ENCODE measurements at regions not wholly inside any gene's neighbourhood (a gene's known extent, or its start where the extent isn't known, plus 50 kb on each side); places are given as distances from the start of the nearest gene placed in this dataset.

DNA sequence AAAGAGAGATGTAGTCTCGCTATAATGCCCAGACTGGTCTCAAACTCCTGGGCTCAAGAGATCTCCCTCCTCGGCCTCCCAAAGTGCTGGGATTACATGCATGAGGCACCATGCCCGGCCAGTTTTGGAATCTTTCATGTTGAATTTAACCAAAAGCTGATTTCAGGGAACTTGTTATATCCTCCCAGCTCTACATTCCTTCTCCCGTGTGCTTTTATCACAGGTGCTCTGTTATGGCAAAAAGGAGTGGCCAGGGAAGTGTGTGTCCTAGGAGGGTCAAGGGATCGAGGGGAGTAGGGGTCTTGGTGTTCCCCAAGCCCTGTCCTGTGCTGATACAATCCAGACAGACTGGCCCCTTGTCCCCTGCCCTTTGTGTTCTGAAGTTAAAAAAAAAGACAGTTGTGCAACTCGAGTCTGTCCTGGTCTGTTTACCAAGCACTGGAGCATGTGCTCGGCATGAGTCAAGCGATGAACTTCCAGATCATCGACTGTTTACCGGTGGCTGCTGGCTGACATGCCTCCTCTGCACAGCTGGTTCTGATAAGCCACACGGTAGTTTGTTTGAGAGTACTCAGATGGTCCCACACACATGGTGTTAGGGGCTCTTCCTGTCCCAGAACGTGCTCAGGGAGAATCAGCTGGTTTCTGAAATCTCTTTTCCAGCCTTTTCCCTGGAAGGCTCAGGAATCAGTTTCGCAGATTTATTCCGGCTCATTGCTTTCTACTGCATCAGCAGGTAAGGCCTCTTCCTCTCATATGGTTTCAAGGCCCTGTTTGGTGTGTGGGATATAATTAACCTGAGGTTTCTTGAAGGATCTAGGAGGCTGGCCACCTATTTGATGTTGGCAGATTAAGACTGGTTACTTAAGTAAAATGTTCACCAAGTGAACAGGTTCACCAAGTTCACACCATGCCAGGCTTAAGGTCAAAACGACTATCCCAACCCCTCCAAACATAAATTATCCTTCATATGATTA is 52.6 kb upstream of the NAA20 start (continued):
- TF ChIP-seq PRDM4 (CRISPR knock-in tag; IDR thresholded peaks at IDR 0.05; ENCODE audit: borderline replicate concordance) (peak; percentile 74; the same call in 1 of the 2 replicates), TSC22D2 (CRISPR knock-in tag; IDR thresholded peaks at IDR 0.05; ENCODE audit: borderline replicate concordance) (peak; percentile 100), RARG (CRISPR knock-in tag; IDR thresholded peaks at IDR 0.05; ENCODE audit: low read depth) (peak; percentile 99), NR2F6 (IDR thresholded peaks at IDR 0.05) (peak; percentile 93), NR2F6 (CRISPR knock-in tag; IDR thresholded peaks at IDR 0.05) (peak; percentile 99), AKAP8 (CRISPR knock-in tag; IDR thresholded peaks at IDR 0.05) (peak; percentile 98), ZFP37 (CRISPR knock-in tag; IDR thresholded peaks at IDR 0.05; ENCODE audit: borderline replicate concordance) (peak; percentile 100), HNRNPUL1 (IDR thresholded peaks at IDR 0.05; ENCODE audit: low read depth, low read length) (no peak)
- TF ChIP-seq, protein P1, sequence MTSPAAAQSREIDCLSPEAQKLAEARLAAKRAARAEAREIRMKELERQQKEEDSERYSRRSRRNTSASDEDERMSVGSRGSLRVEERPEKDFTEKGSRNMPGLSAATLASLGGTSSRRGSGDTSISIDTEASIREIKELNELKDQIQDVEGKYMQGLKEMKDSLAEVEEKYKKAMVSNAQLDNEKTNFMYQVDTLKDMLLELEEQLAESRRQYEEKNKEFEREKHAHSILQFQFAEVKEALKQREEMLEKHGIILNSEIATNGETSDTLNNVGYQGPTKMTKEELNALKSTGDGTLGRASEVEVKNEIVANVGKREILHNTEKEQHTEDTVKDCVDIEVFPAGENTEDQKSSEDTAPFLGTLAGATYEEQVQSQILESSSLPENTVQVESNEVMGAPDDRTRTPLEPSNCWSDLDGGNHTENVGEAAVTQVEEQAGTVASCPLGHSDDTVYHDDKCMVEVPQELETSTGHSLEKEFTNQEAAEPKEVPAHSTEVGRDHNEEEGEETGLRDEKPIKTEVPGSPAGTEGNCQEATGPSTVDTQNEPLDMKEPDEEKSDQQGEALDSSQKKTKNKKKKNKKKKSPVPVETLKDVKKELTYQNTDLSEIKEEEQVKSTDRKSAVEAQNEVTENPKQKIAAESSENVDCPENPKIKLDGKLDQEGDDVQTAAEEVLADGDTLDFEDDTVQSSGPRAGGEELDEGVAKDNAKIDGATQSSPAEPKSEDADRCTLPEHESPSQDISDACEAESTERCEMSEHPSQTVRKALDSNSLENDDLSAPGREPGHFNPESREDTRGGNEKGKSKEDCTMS (CRISPR knock-in tag; conservative IDR thresholded peaks at IDR 0.05), result peak; percentile 92
- TF ChIP-seq, protein P2, sequence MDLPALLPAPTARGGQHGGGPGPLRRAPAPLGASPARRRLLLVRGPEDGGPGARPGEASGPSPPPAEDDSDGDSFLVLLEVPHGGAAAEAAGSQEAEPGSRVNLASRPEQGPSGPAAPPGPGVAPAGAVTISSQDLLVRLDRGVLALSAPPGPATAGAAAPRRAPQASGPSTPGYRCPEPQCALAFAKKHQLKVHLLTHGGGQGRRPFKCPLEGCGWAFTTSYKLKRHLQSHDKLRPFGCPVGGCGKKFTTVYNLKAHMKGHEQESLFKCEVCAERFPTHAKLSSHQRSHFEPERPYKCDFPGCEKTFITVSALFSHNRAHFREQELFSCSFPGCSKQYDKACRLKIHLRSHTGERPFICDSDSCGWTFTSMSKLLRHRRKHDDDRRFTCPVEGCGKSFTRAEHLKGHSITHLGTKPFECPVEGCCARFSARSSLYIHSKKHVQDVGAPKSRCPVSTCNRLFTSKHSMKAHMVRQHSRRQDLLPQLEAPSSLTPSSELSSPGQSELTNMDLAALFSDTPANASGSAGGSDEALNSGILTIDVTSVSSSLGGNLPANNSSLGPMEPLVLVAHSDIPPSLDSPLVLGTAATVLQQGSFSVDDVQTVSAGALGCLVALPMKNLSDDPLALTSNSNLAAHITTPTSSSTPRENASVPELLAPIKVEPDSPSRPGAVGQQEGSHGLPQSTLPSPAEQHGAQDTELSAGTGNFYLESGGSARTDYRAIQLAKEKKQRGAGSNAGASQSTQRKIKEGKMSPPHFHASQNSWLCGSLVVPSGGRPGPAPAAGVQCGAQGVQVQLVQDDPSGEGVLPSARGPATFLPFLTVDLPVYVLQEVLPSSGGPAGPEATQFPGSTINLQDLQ (CRISPR knock-in tag; IDR thresholded peaks at IDR 0.05), result peak; percentile 98
- TF ChIP-seq, protein P3, sequence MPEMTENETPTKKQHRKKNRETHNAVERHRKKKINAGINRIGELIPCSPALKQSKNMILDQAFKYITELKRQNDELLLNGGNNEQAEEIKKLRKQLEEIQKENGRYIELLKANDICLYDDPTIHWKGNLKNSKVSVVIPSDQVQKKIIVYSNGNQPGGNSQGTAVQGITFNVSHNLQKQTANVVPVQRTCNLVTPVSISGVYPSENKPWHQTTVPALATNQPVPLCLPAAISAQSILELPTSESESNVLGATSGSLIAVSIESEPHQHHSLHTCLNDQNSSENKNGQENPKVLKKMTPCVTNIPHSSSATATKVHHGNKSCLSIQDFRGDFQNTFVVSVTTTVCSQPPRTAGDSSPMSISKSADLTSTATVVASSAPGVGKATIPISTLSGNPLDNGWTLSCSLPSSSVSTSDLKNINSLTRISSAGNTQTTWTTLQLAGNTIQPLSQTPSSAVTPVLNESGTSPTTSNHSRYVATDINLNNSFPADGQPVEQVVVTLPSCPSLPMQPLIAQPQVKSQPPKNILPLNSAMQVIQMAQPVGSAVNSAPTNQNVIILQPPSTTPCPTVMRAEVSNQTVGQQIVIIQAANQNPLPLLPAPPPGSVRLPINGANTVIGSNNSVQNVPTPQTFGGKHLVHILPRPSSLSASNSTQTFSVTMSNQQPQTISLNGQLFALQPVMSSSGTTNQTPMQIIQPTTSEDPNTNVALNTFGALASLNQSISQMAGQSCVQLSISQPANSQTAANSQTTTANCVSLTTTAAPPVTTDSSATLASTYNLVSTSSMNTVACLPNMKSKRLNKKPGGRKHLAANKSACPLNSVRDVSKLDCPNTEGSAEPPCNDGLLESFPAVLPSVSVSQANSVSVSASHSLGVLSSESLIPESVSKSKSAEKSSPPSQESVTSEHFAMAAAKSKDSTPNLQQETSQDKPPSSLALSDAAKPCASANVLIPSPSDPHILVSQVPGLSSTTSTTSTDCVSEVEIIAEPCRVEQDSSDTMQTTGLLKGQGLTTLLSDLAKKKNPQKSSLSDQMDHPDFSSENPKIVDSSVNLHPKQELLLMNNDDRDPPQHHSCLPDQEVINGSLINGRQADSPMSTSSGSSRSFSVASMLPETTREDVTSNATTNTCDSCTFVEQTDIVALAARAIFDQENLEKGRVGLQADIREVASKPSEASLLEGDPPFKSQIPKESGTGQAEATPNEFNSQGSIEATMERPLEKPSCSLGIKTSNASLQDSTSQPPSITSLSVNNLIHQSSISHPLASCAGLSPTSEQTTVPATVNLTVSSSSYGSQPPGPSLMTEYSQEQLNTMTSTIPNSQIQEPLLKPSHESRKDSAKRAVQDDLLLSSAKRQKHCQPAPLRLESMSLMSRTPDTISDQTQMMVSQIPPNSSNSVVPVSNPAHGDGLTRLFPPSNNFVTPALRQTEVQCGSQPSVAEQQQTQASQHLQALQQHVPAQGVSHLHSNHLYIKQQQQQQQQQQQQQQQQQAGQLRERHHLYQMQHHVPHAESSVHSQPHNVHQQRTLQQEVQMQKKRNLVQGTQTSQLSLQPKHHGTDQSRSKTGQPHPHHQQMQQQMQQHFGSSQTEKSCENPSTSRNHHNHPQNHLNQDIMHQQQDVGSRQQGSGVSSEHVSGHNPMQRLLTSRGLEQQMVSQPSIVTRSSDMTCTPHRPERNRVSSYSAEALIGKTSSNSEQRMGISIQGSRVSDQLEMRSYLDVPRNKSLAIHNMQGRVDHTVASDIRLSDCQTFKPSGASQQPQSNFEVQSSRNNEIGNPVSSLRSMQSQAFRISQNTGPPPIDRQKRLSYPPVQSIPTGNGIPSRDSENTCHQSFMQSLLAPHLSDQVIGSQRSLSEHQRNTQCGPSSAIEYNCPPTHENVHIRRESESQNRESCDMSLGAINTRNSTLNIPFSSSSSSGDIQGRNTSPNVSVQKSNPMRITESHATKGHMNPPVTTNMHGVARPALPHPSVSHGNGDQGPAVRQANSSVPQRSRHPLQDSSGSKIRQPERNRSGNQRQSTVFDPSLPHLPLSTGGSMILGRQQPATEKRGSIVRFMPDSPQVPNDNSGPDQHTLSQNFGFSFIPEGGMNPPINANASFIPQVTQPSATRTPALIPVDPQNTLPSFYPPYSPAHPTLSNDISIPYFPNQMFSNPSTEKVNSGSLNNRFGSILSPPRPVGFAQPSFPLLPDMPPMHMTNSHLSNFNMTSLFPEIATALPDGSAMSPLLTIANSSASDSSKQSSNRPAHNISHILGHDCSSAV (CRISPR knock-in tag; IDR thresholded peaks at IDR 0.05; ENCODE audit: borderline replicate concordance), result peak; percentile 98

Data from HepG2 (cell line).